ENCODE measurements at regions not wholly inside any gene's neighbourhood (a gene's known extent, or its start where the extent isn't known, plus 50 kb on each side); places are given as distances from the start of the nearest gene placed in this dataset.

GRCh38 chr7:69395061-69395714 is 203.1 kb upstream of the AUTS2 start:
- H3K27me3 ChIP-seq (ENCODE audit: control insufficient read depth, insufficient read depth, low read length) = no peaks in the 10 kb centered on the region
- no peak overlapping the region for H2BK5ac ChIP-seq (ENCODE audit: low read depth, low read length, poor library complexity, severe bottlenecking)
- H4K20me1 ChIP-seq (ENCODE audit: insufficient read depth, low read length) = no peaks in the 10 kb centered on the region
- H3K4me1 ChIP-seq (ENCODE audit: control insufficient read depth, insufficient read depth, low read length) = no peaks in the 10 kb centered on the region
- in situ Hi-C loops (cut with MboI; ENCODE audit: low sequenced_read_pairs) = no loop called here
- H3K79me1 ChIP-seq (ENCODE audit: low read depth in 1 of 2, low read length in 2 of 2) = no peaks in the 10 kb centered on the region
- H3K9me1 ChIP-seq (ENCODE audit: insufficient read depth, low read length) = no peaks in the 10 kb centered on the region
- no peak overlapping the region for H3K18ac ChIP-seq (ENCODE audit: low read depth, low read length)
- H4K8ac ChIP-seq (ENCODE audit: low read depth in 2 of 2, low read length in 2 of 2) = no peak overlapping the region
- no peak overlapping the region for H3K9ac ChIP-seq (ENCODE audit: low read depth, low read length)
- no peak overlapping the region for H3K23ac ChIP-seq (ENCODE audit: low read depth, low read length)
- intact Hi-C loops (cut with micrococcal nuclease) = no loop called here
- ATAC-seq (ENCODE audit: low read depth) (no peak), DNase-seq (no peak)
- no peak overlapping the region for H3K56ac ChIP-seq (ENCODE audit: extremely low read depth, insufficient read depth, low read length)
- no peak overlapping the region for H4K91ac ChIP-seq (ENCODE audit: insufficient read depth, low read depth, low read length)
- no peak overlapping the region for H2AK5ac ChIP-seq (ENCODE audit: low read depth, low read length)
- TF ChIP-seq ELK1 (IDR thresholded peaks at IDR 0.05; ENCODE audit: borderline replicate concordance, low read depth, low read length) (no peak), RFX5 (IDR thresholded peaks at IDR 0.05; ENCODE audit: low read depth, low read length) (no peak), CEBPB (IDR thresholded peaks at IDR 0.05; ENCODE audit: low read depth, low read length) (no peak), MAZ (IDR thresholded peaks at IDR 0.05; ENCODE audit: borderline replicate concordance, low read depth, low read length) (no peak), SMC3 (IDR thresholded peaks at IDR 0.05; ENCODE audit: low read depth, low read length) (no peak), RAD21 (IDR thresholded peaks at IDR 0.05; ENCODE audit: low read length) (no peak), NFE2L2 (IDR thresholded peaks at IDR 0.05; ENCODE audit: low read depth, low read length) (no peak)
- H2BK15ac ChIP-seq (ENCODE audit: low read depth, low read length) = no peak overlapping the region
- ChIA-PET POLR2A (ENCODE audit: unreplicated experiment) (no interaction called here), CTCF (no interaction called here)
- no peak overlapping the region for H2AFZ ChIP-seq (replicated peaks; ENCODE audit: low read length, poor library complexity)
- H2AK9ac ChIP-seq (replicated peaks; ENCODE audit: low read depth, low read length, poor library complexity) = no peak overlapping the region
- H3K4me3 ChIP-seq (ENCODE audit: insufficient read depth, low read depth, low read length) = no peak overlapping the region
- dilution Hi-C loops (cut with HindIII; ENCODE audit: low sequenced_read_pairs, unreplicated experiment) = no loop called here
- no CpG with 5 or more reads among the region's 8 CpGs for WGBS, 2 experiments (ENCODE audit: extremely low coverage in 2 of 2, insufficient read length in 1 of 2)
- no peak overlapping the region for H4K5ac ChIP-seq (ENCODE audit: low read depth, low read length)
- H3K36me3 ChIP-seq (ENCODE audit: control insufficient read depth, insufficient read depth, low read length) = no peaks in the 10 kb centered on the region
- H3K14ac ChIP-seq (replicated peaks; ENCODE audit: low read depth, low read length) = no peak overlapping the region
- H3K27ac ChIP-seq (ENCODE audit: insufficient read depth, low read length) = no peak overlapping the region
- peaks cover 11% of the 10 kb centered on the region for H3K9me3 ChIP-seq (ENCODE audit: control insufficient read depth, insufficient read depth, low read length)
- no peak overlapping the region for H3K4ac ChIP-seq (ENCODE audit: low read depth, low read length)
- BruUV-seq (replicated peaks) = no TSS peak
- no peak overlapping the region for H2BK20ac ChIP-seq (ENCODE audit: low read depth, low read length)
- no peak overlapping the region for H2BK120ac ChIP-seq (ENCODE audit: low read depth, low read length)
- no peak overlapping the region for H3K4me2 ChIP-seq (ENCODE audit: low read depth, low read length)

Measured in IMR-90 (cell line).